ENCODE measurements at regions not wholly inside any gene's neighbourhood (a gene's known extent, or its start where the extent isn't known, plus 50 kb on each side); places are given as distances from the start of the nearest gene placed in this dataset.

- no peak overlapping the region for H3K4me3 ChIP-seq (ENCODE audit: low read depth, low read length, poor library complexity, severe bottlenecking)
- H3K36me3 ChIP-seq (ENCODE audit: insufficient read depth, low read length, poor library complexity, severe bottlenecking) = no peaks in the 10 kb centered on the region
- ChIA-PET POLR2A (ENCODE audit: low non-redundant PET) (no interaction called here), CTCF (no interaction called here)
- H3K9me3 ChIP-seq (ENCODE audit: low read depth, low read length, poor library complexity, severe bottlenecking) = no peaks in the 10 kb centered on the region
- TF ChIP-seq EZH2 (IDR thresholded peaks at IDR 0.05; ENCODE audit: borderline replicate concordance, low read depth, low read length, poor library complexity, severe bottlenecking) = no peak
- TF ChIP-seq, protein P1, sequence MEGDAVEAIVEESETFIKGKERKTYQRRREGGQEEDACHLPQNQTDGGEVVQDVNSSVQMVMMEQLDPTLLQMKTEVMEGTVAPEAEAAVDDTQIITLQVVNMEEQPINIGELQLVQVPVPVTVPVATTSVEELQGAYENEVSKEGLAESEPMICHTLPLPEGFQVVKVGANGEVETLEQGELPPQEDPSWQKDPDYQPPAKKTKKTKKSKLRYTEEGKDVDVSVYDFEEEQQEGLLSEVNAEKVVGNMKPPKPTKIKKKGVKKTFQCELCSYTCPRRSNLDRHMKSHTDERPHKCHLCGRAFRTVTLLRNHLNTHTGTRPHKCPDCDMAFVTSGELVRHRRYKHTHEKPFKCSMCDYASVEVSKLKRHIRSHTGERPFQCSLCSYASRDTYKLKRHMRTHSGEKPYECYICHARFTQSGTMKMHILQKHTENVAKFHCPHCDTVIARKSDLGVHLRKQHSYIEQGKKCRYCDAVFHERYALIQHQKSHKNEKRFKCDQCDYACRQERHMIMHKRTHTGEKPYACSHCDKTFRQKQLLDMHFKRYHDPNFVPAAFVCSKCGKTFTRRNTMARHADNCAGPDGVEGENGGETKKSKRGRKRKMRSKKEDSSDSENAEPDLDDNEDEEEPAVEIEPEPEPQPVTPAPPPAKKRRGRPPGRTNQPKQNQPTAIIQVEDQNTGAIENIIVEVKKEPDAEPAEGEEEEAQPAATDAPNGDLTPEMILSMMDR (conservative IDR thresholded peaks at IDR 0.05; ENCODE audit: low read depth, low read length) = no peak
- no peaks in the 10 kb centered on the region for H3K4me1 ChIP-seq (ENCODE audit: insufficient read depth, low read length, poor library complexity, severe bottlenecking)
- BruUV-seq (replicated peaks) = no TSS peak
- no peak for DNase-seq (ENCODE audit: low spot score)
- intact Hi-C loops (cut with micrococcal nuclease; ENCODE audit: unreplicated experiment) = no loop called here
- no peaks in the 10 kb centered on the region for H3K27me3 ChIP-seq (replicated peaks; ENCODE audit: insufficient read depth, low read depth, low read length, poor library complexity)
- no peak overlapping the region for H3K27ac ChIP-seq (ENCODE audit: low read depth, low read length, poor library complexity, severe bottlenecking)
Measured at GRCh38 chr21:16423921-16424320, 694.1 kb downstream of the USP25 start.

- Histone ChIP-seq H3K4me3 (ENCODE audit: low read depth, low read length, poor library complexity, severe bottlenecking) (no peak overlapping the region), H3K36me3 (ENCODE audit: insufficient read depth, low read length, poor library complexity, severe bottlenecking) (no peaks in the 10 kb centered on the region), H3K4me1 (ENCODE audit: insufficient read depth, low read length, poor library complexity, severe bottlenecking) (no peaks in the 10 kb centered on the region), H3K27ac (ENCODE audit: low read depth, low read length, poor library complexity, severe bottlenecking) (no peak overlapping the region), H3K27me3 (replicated peaks; ENCODE audit: insufficient read depth, low read depth, low read length, poor library complexity) (no peaks in the 10 kb centered on the region), H3K9me3 (ENCODE audit: low read depth, low read length, poor library complexity, severe bottlenecking) (no peaks in the 10 kb centered on the region)
- no TSS peak for BruUV-seq (replicated peaks)
- ChIA-PET CTCF (no interaction called here), POLR2A (ENCODE audit: low non-redundant PET) (no interaction called here)
- no peak for DNase-seq (ENCODE audit: low spot score)
- TF ChIP-seq EZH2 (IDR thresholded peaks at IDR 0.05; ENCODE audit: borderline replicate concordance, low read depth, low read length, poor library complexity, severe bottlenecking) = no peak
- TF ChIP-seq, protein P1 (conservative IDR thresholded peaks at IDR 0.05; ENCODE audit: low read depth, low read length) = no peak
- intact Hi-C loops (cut with micrococcal nuclease; ENCODE audit: unreplicated experiment) = no loop called here
Measured at GRCh38 chr21:16424331-16424751, 694.6 kb downstream of the USP25 start.

DNA sequence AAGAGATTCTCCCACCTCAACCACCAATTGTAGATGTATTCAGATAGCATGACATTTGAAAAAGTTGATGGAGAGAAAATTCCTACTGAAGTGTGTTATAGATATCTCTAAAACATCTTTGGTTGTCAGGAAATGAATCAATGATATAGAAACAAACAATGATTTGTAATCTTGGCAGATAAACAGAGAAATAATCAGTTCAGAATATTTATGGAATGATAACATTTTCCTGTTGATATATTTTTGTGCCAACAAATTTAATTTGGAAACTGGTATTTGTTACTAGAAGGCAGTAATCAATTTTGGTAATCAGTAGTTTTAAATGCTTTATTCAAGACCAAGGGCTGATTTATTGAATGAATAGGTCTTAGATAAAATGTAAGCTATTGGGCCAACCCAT lies 695.6 kb downstream of the USP25 start:
- CTCF ChIA-PET = no interaction called here
- Histone ChIP-seq H3K27ac (ENCODE audit: low read depth, low read length, poor library complexity, severe bottlenecking) (no peak overlapping the region), H3K4me3 (ENCODE audit: low read depth, low read length, poor library complexity, severe bottlenecking) (no peak overlapping the region), H3K36me3 (ENCODE audit: insufficient read depth, low read length, poor library complexity, severe bottlenecking) (no peaks in the 10 kb centered on the region), H3K9me3 (ENCODE audit: low read depth, low read length, poor library complexity, severe bottlenecking) (no peaks in the 10 kb centered on the region), H3K4me1 (ENCODE audit: insufficient read depth, low read length, poor library complexity, severe bottlenecking) (no peaks in the 10 kb centered on the region), H3K27me3 (replicated peaks; ENCODE audit: insufficient read depth, low read depth, low read length, poor library complexity) (no peaks in the 10 kb centered on the region)
- POLR2A ChIA-PET (ENCODE audit: low non-redundant PET) = no interaction called here
- no peak for DNase-seq (ENCODE audit: low spot score)
- intact Hi-C loops (cut with micrococcal nuclease; ENCODE audit: unreplicated experiment) = no loop called here
- no TSS peak for BruUV-seq (replicated peaks)
- TF ChIP-seq, protein P1 (conservative IDR thresholded peaks at IDR 0.05; ENCODE audit: low read depth, low read length) = no peak
- TF ChIP-seq EZH2 (IDR thresholded peaks at IDR 0.05; ENCODE audit: borderline replicate concordance, low read depth, low read length, poor library complexity, severe bottlenecking) = no peak

All from A673 (cell line).